T-helper 2 cell (primary cell): ENCODE measurements at regions not wholly inside any gene's neighbourhood (a gene's known extent, or its start where the extent isn't known, plus 50 kb on each side); places are given as distances from the start of the nearest gene placed in this dataset.
"Not testable (repeated sequence)": the region's sequence is repeated elsewhere in the genome, so short reads cannot be mapped to it uniquely, and the experiment has no call there.

Experiments
- DNase-seq, 5 experiments: peaks; one replicate each; pipeline versions ENCODE4 v3.0.0 to v3.0.0-alpha.2; 2012 to 2022

- no peak for DNase-seq
These were observed 163.3 kb upstream of the NTF3 start for GRCh38 chr12:5268424-5269210.

GRCh38 chr12:5269846-5270245 is 162.1 kb upstream of the NTF3 start:
- no peak for DNase-seq

- DNase-seq = no peak
These were observed 159.7 kb upstream of the NTF3 start for GRCh38 chr12:5272018-5272785.

GRCh38 chr12:5273709-5274108 is 158.2 kb upstream of the NTF3 start:
- DNase-seq = no peak

GRCh38 chr12:5276327-5276880 is 155.5 kb upstream of the NTF3 start:
- DNase-seq = no peak

- no peak for DNase-seq
These were observed 151.8 kb upstream of the NTF3 start for GRCh38 chr12:5280086-5280485.

GRCh38 chr12:5290368-5290767 is 141.5 kb upstream of the NTF3 start:
- not testable (repeated sequence) for DNase-seq

- DNase-seq = no peak
These were observed 139.3 kb upstream of the NTF3 start for GRCh38 chr12:5292651-5293050.

GRCh38 chr12:5293773-5294172 is 138.1 kb upstream of the NTF3 start:
- no peak for DNase-seq

- DNase-seq = no peak
These were observed 137.4 kb upstream of the NTF3 start for GRCh38 chr12:5294274-5295070.

- DNase-seq = no peak
These were observed 136.8 kb upstream of the NTF3 start for GRCh38 chr12:5295151-5295550.

GRCh38 chr12:5295996-5296395 is 135.9 kb upstream of the NTF3 start:
- no peak for DNase-seq

- DNase-seq = no peak
These were observed 130.4 kb upstream of the NTF3 start for GRCh38 chr12:5301539-5301938.

GRCh38 chr12:5305425-5305824 is 126.5 kb upstream of the NTF3 start:
- no peak for DNase-seq

GRCh38 chr12:5305886-5306545 is 125.9 kb upstream of the NTF3 start:
- DNase-seq = no peak

- no peak for DNase-seq
These were observed 124.8 kb upstream of the NTF3 start for GRCh38 chr12:5307065-5307464.

GRCh38 chr12:5308216-5308615 is 123.7 kb upstream of the NTF3 start:
- DNase-seq = no peak

- DNase-seq = no peak
These were observed 122.9 kb upstream of the NTF3 start for GRCh38 chr12:5308996-5309395.

- no peak for DNase-seq
These were observed 122.3 kb upstream of the NTF3 start for GRCh38 chr12:5309654-5310053.

GRCh38 chr12:5310151-5310550 is 121.8 kb upstream of the NTF3 start:
- DNase-seq = no peak

- DNase-seq = no peak
These were observed 114.4 kb upstream of the NTF3 start for GRCh38 chr12:5317556-5317955.

GRCh38 chr12:5318874-5319273 is 113.0 kb upstream of the NTF3 start:
- no peak for DNase-seq
